ENCODE measurements at regions not wholly inside any gene's neighbourhood (a gene's known extent, or its start where the extent isn't known, plus 50 kb on each side); places are given as distances from the start of the nearest gene placed in this dataset.

DNA sequence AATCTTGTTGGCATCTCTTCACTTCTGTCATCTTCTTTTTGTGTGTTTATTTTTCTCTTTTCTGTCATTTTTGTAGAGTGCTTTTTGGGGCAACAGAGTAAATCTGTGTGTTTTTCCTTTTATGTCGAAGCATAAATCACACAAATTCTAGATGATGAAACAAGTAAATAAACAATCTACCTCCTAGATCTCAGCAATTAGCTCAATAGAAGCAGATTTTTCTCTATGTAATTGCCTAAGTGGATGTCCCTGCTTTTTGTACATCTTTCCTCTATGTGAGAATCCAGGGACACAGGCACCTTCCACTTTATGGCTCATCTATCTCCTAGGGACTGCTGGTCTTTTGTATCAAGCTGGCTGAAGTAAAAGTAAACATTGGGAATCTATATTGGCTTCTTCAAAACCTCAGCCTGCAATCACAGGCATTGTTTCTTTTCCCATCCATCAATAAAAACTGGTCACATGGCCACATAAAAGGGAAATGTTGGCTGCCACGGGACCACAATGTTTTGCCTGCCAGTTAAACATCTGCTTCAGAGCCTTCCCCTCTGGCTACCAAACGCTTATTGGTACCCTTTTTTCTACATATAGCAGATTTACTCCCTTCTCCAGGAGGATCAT, 323.8 kb downstream of the LMO7 start:
- TF ChIP-seq GABPA (IDR thresholded peaks at IDR 0.05 in 1 of 2, conservative IDR thresholded peaks at IDR 0.05 in 1 of 2) = no peak
- no peak for TF ChIP-seq SP1 (IDR thresholded peaks at IDR 0.05)
- TF ChIP-seq, protein P1, sequence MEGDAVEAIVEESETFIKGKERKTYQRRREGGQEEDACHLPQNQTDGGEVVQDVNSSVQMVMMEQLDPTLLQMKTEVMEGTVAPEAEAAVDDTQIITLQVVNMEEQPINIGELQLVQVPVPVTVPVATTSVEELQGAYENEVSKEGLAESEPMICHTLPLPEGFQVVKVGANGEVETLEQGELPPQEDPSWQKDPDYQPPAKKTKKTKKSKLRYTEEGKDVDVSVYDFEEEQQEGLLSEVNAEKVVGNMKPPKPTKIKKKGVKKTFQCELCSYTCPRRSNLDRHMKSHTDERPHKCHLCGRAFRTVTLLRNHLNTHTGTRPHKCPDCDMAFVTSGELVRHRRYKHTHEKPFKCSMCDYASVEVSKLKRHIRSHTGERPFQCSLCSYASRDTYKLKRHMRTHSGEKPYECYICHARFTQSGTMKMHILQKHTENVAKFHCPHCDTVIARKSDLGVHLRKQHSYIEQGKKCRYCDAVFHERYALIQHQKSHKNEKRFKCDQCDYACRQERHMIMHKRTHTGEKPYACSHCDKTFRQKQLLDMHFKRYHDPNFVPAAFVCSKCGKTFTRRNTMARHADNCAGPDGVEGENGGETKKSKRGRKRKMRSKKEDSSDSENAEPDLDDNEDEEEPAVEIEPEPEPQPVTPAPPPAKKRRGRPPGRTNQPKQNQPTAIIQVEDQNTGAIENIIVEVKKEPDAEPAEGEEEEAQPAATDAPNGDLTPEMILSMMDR (IDR thresholded peaks at IDR 0.05; ENCODE audit: low read depth, low read length, missing input control) = no peak

Measured in liver (tissue), 3 donors.